Gastroesophageal sphincter (tissue), 3 donors: ENCODE measurements at regions not wholly inside any gene's neighbourhood (a gene's known extent, or its start where the extent isn't known, plus 50 kb on each side); places are given as distances from the start of the nearest gene placed in this dataset.

Source experiments
- CTCF ChIP-seq, 4 experiments: fragments of 200-600 bp in 2 of 4; fragments of 450-650 bp in 2 of 4; sonication (generic) in 1 of 4; IDR thresholded peaks; one replicate each; pipeline ENCODE4 v1.5.1; 2017 to 2019; ENCODE audit warnings: antibody characterized with exemption in 4 of 4, mild to moderate bottlenecking in 2 of 4, moderate library complexity in 2 of 4
- POLR2A ChIP-seq, 2 donors: fragments of 450-650 bp; IDR thresholded peaks; one replicate each; pipeline ENCODE4 v1.6.1; 2017; ENCODE audit warnings: antibody characterized with exemption in 2 of 2, mild to moderate bottlenecking in 2 of 2, moderate library complexity in 1 of 2
- POLR2AphosphoS5 ChIP-seq: sonication (generic); formaldehyde crosslinking; IDR thresholded peaks from one replicate; pipeline ENCODE4 v1.6.1; 2017; ENCODE audit warnings: antibody characterized with exemption

DNA sequence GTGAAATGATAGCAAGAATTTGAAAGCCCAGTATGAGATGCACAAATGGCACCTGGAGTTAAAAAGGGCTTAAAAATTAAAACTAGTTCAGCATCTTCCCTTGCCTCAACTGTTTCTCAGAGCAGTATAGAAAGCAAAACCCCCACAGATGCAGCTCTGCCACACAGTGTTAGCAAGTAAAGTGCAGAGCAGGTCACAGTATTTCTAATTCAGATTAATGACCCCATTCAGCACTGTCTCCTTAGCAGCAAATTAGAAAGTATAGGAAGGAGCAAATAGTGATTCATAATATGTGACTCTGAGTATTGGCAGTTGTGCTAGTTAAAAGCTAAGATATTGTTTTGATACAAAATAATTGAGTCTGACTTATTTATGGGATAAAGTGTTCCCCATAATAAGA lies 73.8 kb upstream of the CCDC85A start:
- no peak for TF ChIP-seq POLR2A (IDR thresholded peaks at IDR 0.05)
- TF ChIP-seq CTCF (IDR thresholded peaks at IDR 0.05), result no peak
- TF ChIP-seq POLR2AphosphoS5, result no peak
